ENCODE measurements at regions not wholly inside any gene's neighbourhood (a gene's known extent, or its start where the extent isn't known, plus 50 kb on each side); places are given as distances from the start of the nearest gene placed in this dataset.

- Histone ChIP-seq H3K27ac (peak overlapping the region in 12 of 21 experiments; percentile 4 to 79 (median 32)), H3K4me3 (peak overlapping the region; percentile 22 to 47 (median 29))
These were observed 159.6 kb upstream of the SIX2 start for GRCh38 chr2:45168711-45169338.

GRCh38 chr2:45167920-45168629 lies 158.8 kb upstream of the SIX2 start:
- Histone ChIP-seq H3K27ac (no peak overlapping the region), H3K4me3 (peak overlapping the region in 1 of 7 experiments; percentile 47)

GRCh38 chr2:45166229-45166890 lies 157.1 kb upstream of the SIX2 start:
- Histone ChIP-seq H3K27ac (no peak overlapping the region), H3K4me3 (no peak overlapping the region)

GRCh38 chr2:45162711-45163110 lies 153.5 kb upstream of the SIX2 start:
- Histone ChIP-seq H3K4me3 (no peak overlapping the region), H3K27ac (no peak overlapping the region)

- H3K27ac ChIP-seq, result no peak overlapping the region
- H3K4me3 ChIP-seq, result no peak overlapping the region
These were observed 147.4 kb upstream of the SIX2 start for GRCh38 chr2:45156605-45157004.

- H3K4me3 ChIP-seq, result no peak overlapping the region
- H3K27ac ChIP-seq, result no peak overlapping the region
These were observed 145.4 kb upstream of the SIX2 start for GRCh38 chr2:45154606-45155155.

GRCh38 chr2:45154144-45154543 lies 144.9 kb upstream of the SIX2 start:
- H3K27ac ChIP-seq, result no peak overlapping the region
- no peak overlapping the region for H3K4me3 ChIP-seq

- Histone ChIP-seq H3K27ac (no peak overlapping the region), H3K4me3 (no peak overlapping the region)
These were observed 143.9 kb upstream of the SIX2 start for GRCh38 chr2:45153121-45153520.

- no peak overlapping the region for H3K27ac ChIP-seq
- no peak overlapping the region for H3K4me3 ChIP-seq
These were observed 143.4 kb upstream of the SIX2 start for GRCh38 chr2:45152691-45153090.

- no peak overlapping the region for H3K27ac ChIP-seq
- H3K4me3 ChIP-seq, result no peak overlapping the region
These were observed 136.0 kb upstream of the SIX2 start for GRCh38 chr2:45145073-45145899.

- Histone ChIP-seq H3K27ac (no peak overlapping the region), H3K4me3 (no peak overlapping the region)
These were observed 132.9 kb upstream of the SIX2 start for GRCh38 chr2:45141883-45142866.

- Histone ChIP-seq H3K4me3 (no peak overlapping the region), H3K27ac (no peak overlapping the region)
These were observed 131.4 kb upstream of the SIX2 start for GRCh38 chr2:45140675-45141074.

GRCh38 chr2:45138904-45139303 lies 129.7 kb upstream of the SIX2 start:
- H3K4me3 ChIP-seq, result no peak overlapping the region
- H3K27ac ChIP-seq, result no peak overlapping the region

GRCh38 chr2:45137966-45138695 lies 128.9 kb upstream of the SIX2 start:
- Histone ChIP-seq H3K4me3 (no peak overlapping the region), H3K27ac (no peak overlapping the region)

GRCh38 chr2:45134726-45135125 lies 125.5 kb upstream of the SIX2 start:
- H3K4me3 ChIP-seq, result no peak overlapping the region
- no peak overlapping the region for H3K27ac ChIP-seq

GRCh38 chr2:45134014-45134413 lies 124.8 kb upstream of the SIX2 start:
- Histone ChIP-seq H3K4me3 (no peak overlapping the region), H3K27ac (peak overlapping the region in 1 of 21 experiments; percentile 5)

GRCh38 chr2:45132551-45132950 lies 123.3 kb upstream of the SIX2 start:
- Histone ChIP-seq H3K4me3 (no peak overlapping the region), H3K27ac (no peak overlapping the region)

- H3K27ac ChIP-seq, result peak overlapping the region in 1 of 21 experiments; percentile 9
- H3K4me3 ChIP-seq, result no peak overlapping the region
These were observed 122.3 kb upstream of the SIX2 start for GRCh38 chr2:45131587-45131986.
